Hindlimb muscle (tissue), 1 donor: ENCODE measurements at regions not wholly inside any gene's neighbourhood (a gene's known extent, or its start where the extent isn't known, plus 50 kb on each side); places are given as distances from the start of the nearest gene placed in this dataset.

Experiments used
- DNase-seq: peaks from one replicate; pipeline ENCODE4 v3.0.0-alpha.2; 2013

DNA sequence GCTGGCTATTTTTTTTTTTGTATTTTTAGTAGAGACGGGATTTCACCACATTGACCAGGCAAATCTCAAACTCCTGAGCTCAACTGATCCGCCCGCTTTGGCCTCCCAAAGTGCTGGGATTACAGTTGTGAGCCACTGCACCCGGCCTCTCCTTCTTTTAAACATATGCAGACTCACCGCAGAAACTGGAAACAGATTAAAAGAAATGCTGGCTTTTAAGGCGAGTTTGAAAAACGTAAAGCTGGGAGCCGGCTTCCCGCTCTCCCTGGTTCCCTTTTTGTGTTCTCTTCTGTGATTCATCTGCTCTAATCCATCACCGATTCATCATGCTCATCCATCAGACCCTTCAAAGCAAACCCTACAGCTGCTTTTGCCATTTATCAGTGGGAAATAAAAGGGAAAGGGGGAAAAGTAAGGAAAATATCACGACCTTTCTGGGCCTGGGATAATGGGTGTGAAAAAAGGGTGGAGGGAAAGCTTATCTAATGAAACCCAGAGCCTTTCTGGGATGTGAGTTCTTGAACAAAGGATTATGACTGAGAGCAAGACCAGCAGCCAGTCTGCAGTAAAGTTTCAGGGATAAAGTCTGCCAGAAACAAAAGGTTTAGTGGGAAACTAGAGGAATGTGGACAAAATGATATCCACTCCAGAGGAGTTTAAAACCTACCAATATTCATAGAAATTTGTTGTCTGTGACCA lies 92.3 kb upstream of the LRIG1 start:
- no peak for DNase-seq

DNA sequence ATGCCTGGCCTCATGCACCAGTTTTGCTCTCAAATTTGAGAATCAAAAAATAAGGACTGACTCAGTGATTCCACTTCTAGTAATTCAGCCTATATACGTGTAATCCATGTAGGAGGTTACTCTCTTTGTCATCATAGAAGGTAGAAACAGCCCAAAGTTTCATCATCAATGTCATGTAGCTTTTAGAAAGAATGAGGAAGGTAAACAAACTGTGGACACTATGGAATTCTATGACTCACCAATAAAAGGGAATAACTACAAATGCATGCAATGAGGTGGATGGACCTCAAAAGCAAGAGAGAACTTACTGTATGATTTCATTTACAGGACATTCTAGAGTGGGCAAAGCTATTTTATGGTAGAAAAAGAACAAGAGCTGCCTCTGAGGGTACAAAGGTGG lies 93.2 kb upstream of the LRIG1 start:
- no peak for DNase-seq

DNA sequence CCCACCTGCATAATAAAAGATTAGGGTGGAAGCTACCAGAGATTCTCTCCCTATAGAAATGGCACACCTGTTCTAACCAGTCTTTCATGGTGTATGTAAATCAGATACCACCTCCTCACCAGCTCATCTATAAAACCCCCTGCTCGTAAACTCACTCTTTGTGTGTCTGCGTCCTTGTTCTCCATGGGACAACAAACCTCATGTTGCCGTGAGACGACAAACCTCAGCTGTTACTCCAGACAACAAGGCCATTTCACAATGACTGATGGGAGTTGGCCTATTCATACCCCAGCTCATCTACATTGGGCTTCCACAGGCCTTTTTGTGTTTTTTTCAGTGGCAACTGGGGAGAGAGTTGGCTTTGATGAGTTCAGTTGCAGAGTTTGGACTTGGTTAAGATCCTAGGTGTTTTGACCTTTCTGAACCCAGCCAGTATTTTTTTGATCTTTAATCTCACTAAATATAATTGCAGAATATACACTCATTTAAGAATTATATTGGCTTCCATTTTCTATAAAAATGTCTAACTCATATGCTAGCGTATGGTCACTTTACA lies 96.6 kb upstream of the LRIG1 start:
- no peak for DNase-seq

DNA sequence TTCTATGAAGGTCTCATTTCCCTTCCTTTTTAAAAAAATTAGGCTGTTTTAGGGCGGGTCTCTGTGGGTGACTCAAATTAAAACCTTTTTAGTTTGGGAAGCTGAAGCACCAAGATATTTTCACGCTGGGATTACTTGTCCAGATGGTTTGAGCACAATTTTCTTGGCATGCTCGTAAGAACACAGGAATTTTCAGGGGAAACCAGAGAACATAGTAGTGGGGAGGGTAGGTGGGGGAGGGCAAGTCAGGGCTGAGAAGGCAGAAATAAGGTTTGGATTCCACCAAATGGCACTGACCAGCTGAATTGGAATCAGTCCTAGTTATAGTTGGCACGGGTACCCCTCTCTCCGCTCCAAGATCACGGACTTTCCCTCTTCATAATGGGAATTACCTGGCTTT lies 97.3 kb upstream of the LRIG1 start:
- DNase-seq = peak; percentile 69

DNA sequence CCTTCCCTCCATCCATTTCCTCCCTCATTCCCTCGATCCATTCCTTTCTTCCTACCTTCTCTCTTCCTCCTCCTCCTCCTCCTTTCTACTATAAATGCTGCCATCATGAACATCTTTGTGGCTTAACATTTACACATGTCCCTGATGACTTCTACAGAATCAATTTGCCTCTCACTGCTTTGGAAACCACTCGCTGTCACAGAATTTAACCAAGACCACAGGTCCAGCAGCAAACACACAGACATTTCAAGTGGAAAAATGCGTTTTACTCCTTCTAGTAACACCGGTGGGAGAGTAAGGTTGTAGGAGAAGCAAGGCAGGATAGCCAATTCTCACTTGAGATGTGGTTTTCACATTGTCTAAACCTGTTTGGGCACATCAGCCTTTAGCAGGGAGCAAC lies 101.4 kb upstream of the LRIG1 start:
- no peak for DNase-seq

DNA sequence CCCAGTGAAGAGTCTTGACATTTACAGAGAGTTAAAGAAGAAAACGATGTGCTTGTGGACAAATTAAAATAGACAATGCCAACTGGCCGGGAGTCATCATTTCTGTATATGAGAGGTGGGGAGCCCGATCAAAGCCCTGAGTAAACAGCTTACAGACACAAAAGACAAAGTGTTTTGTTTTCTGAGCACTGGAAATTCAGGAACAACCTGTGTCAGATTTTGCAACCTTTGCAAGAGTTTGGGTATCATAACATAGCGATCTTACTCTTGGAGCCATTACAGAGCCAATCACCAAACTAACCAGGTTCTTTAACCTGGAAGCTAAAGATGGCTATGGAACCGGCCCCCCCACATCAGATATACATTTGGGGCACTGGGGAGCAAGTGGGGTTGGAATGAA lies 101.9 kb upstream of the LRIG1 start:
- DNase-seq = no peak

DNA sequence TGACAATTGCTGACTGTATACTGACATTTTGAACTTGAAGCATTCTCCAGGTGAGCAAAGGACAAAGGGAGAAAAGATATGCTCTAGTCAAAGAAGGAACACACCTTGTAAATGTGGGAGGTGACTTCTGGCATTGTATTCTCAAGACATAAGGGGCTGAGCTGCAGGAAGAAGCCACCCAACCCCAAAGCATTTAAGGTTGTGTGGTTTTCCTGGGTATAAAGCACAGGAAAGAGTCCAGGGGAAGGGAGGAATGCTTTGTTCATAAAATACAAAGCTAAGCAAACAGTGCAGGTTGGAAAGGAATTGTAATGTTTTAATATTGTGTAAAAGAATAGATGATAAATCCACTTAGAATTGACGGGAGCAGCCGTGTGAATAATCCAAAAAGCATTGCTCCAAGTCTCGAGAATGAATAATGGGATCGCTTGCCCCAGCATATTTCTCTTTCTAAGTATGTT lies 102.4 kb upstream of the LRIG1 start:
- no peak for DNase-seq

DNA sequence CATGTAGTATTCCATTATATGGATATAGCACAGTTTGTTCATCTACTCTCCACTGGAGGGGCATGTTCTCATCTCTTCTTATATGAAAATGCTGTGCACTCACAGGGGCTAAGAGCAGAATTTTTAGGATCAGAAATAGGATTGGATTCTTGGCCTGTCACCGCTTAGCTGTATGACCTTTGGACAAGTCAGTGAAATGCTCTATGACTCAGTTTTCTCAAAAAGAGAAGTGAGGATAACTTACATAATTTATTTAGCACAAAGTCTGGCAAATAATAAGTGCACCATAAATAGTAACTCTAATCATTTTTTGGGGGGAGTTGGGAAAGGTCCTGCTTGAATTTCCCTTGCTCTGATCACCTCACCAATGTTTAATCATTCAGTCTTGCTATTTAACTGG lies 103.7 kb upstream of the LRIG1 start:
- DNase-seq = no peak

DNA sequence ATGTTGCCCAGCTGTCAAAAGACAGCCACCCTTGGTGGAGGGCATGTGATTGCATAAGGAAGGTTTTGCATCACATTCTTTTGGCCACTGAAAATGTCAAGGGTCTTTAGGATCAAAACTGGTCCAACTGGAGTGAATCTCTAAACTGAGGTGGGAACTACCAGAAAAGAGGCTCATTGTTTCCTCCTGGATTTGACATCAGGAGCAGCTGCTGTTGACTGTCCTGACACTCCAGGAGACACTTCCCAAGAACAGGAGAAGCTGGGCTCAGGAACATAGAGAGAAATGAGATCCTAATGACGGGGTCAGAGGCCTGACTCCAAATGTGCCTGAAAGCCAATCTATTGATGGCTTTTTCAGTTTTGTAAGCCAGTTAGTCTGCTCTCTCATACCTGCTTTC lies 105.3 kb upstream of the LRIG1 start:
- DNase-seq = no peak

DNA sequence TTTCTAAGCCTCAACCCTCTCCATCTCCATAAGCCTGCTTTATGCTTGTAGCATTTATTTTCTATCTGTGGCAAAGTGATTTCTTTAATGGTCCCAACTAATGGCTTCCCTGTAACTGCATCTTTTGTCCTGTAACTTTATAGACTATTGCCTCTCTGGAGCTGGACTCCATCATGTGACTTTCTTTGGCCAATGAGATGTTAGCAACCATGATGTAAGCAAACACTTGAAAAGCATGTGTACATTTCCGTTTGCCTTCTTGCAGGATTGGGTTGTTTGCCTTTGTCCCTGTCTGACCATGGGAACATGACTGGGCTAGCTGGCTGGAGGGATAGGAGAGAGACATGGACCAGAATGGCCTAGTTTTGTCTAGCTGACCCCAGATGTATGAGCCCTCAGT lies 106.0 kb upstream of the LRIG1 start:
- no peak for DNase-seq

DNA sequence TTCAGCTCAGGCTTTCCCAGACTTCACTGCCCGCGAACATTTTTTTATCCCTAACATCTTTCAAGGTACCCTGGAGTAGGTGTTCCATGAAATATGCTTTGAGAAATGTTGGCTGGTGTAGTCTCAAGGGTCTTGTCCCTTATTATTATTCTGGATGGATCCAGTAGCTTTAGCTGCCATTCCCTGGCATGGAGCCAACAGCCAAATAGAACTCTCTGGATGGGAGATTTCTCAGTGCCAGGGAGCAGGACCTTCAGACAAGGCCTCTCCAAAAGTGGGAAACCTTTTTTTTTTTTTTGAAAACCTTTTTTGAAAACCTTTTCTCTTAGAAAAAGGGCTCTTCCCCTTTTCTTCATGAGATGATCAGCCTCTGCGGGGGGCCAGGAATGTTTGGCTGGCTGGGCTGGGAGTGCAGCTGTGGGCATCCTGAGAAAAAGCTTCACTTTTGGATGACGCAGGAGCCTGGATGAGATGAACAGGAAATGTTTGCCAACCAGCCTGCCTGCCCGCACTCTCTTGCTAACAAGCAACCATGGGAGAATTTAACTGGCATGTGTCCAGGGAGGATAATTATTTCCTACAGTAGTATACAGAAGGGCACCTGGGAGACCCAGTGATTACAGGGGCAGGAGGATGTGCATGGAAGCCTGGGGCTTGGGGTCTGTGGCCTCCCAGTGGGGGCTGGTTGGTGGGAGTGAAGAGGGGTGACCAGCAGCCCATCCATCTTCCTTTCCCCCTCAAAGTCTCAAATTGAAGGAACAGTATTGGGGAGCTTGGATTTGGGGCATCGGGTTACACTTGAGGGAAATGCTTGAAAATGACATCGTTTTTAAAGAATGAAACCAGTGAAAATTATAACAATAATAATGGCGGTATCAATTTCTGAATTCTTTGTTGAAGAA lies 109.1 kb upstream of the LRIG1 start:
- DNase-seq = no peak

DNA sequence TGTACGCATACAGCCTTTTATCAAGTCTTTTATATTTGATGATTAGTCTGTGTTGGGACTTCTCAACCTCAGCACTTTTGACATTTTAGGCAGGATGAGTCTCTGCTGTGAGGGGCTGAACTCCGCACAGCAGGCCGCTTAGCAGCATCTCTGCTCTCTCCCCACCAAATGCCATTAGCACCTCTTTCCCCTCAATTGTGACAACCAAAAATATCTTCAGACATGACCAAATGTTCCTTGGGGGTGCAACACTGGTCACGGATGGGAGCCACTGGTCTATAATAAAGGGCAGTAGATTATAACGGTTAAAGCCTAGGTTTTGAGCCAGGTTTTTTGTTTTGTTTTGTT lies 109.7 kb upstream of the LRIG1 start:
- no peak for DNase-seq

DNA sequence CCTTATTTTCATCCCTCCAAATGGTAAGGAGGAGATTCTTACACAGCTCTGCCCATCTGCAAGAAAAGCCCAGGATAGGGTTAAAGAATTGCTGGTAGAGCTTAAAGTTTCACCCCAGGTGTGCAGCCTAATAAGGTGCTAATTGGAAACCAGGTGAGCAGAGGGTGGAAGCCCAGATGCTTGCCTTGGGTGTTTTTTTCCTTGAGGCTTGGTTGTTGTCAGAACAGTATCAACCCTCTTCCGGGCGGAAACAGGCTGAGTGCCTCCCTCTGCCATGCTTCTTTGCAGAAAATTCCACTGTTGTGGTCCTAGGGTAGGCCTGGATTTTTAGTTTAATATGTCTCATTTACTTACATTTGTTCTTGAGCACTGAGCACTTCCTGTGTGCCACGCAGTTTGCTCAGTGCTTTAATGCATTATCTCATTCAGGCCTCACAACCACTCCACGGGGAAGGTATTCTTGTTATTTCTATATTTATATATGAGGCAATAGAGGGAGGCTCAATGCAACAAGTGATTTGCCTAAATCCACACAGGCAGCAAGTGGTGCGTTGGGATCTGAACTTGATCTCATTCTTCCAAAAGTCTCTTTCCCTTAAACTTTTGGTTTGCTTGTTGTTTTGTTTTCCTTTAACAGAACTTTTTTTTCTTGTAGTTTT lies 115.0 kb upstream of the LRIG1 start:
- no peak for DNase-seq

DNA sequence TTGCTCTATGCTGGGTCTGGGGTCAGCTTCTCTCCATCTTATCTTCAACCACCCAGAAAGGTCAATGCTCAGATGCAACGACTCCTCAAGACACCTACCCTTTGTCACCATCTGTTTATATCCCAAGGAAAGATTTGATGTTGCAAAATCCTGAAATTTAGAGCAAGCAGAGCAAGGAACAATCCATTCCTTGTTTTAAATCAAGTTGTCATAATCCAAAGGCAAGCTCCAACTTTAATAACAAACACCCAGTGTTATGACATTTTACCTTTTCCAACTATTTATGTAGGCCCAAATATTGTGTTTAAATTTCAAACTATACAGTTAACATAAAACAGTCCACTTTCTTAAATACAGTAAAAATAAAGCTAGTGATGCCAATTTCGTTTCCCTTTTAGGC lies 116.5 kb upstream of the LRIG1 start:
- DNase-seq = no peak

DNA sequence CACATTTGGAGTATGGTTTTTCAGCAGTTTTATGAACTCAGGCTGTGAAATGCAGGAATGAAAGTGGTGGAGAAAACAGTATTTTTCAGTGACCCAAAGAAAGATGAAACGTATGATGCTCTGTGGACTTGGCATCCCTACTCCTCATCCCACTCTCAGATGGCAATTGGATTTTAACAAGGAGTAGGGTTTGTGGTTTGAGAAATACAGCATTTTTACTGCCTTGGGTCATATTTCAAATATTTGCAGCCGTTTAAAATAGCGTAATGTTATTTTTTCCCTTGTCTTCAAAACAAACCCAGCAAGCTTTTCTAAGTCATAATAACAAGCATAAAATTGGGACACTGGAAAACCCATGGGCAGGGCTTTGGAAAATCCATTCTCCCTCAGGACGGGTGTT lies 117.2 kb upstream of the LRIG1 start:
- no peak for DNase-seq

DNA sequence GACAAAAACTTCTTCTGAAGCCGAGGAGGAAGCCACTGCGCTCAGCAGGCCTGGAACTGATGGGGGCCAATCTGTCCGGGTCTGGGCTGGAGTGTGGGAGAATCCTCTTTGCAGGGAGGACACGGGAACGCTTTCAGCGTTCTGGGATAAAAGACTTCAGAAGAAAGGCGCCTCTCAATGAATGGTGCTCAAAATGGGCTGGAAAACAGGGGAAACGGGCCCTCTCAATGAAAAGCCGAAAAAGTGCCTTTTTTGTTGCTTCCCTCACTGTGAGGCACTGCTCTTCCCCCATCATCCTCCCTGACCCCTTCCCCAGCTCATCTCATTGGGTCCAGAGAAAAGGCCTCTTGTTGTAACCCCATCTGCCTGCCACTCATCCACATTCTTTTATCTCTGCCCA lies 119.5 kb upstream of the LRIG1 start:
- no peak for DNase-seq

DNA sequence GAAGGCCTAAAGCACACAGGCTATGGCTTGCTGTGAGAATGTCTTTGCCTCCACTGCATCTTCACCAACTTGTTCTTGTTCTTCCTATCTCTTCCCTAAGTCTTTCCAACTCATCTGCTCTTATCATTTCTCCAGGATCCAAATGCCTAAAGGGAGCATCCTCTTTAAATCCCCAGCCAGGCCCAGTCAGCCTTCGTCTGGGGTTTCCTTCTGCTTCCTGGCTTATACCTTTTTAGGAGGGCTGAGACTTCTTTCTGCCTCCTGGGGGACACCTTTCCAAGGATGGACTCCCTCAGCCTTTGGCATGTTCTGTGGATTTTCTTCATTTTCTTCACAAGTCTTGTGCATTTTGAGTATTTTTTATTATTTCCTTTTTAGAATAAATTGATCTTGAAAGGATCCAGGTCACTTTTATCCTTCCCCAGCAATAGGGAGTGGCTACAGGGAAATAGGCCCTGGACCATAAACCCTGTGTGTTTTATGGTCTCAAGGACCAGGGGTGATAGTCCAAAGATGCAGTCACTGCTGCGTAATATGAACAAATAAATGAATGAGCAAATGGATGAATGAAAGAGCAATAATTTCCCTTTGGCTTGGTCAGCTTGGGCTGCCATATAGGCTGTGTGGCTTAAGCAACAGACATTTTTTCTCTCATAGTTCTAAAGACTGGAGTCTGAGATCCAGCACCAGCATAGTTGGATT lies 122.1 kb upstream of the LRIG1 start:
- DNase-seq = no peak

DNA sequence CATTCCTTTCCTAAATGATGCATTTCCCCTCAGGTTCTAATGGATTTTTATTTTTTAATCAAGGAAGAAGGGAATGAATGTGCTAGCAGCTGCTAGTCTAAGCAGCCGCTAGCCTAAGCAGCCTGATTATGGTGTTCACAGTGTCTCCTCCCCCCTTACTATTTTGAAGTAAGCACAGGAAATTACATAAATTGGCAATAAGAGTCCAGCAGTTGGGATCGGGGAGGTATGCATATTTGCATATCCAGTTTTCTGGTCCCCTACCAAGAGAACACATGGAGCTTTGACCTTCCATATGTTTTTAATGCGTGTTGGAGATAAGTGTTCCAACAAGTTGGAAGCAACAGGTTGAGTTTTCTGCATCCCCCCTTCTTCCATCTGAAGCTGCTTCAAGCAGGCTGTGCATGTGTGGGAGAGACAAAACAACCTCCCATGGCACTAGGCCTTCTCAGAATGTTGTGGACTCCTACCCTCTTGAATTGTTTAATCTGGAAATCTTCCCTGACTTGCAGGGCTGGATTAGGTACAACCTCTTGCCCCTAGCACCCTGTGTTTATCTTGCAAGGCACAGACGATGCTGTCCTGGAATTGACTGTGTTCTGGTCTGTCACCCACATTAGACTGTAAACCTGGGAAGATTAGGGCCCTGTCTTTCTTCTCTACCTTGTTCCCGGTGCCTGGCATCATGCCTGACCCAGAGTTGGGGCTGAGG lies 124.8 kb upstream of the LRIG1 start:
- peak; percentile 34 for DNase-seq

DNA sequence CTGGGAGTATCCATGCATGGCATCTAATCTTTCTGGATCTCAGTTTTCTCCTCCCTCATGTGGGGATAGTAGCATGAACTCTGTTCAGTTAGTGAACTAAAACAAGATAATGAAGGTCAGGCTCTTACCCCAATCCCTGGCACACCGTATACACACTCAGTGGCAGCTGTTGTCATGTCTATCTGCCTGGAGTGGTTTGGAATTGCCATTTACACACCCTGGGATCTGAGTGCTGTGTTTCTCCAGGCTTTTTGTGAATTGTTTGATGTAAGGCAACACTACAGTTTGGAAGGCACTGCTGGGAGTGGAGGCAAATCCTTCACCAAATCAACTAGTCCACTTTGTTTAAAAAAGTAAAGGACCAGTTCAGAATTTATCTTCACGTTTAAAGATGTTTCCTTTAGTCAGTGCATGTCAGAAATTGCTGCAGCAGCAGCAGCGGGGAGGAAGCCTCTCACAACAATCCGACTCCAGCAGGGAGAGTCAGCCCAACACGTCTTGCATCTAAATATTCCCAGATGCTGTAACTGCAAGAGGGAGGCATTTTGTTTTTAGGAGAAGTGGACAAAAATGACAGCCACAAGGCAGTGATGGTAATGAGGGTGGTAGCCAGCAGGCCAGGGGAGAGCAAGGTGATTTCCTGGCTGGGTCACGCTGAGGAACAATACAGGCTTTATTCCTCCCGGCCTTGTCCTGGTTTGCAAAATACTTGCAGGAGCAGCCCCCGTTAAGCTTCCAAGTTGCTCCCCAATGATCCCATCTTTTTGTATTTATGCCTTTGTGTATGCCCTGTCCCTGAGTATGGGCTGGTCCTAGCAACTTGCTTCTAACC lies 128.5 kb upstream of the LRIG1 start:
- peak; percentile 33 for DNase-seq

DNA sequence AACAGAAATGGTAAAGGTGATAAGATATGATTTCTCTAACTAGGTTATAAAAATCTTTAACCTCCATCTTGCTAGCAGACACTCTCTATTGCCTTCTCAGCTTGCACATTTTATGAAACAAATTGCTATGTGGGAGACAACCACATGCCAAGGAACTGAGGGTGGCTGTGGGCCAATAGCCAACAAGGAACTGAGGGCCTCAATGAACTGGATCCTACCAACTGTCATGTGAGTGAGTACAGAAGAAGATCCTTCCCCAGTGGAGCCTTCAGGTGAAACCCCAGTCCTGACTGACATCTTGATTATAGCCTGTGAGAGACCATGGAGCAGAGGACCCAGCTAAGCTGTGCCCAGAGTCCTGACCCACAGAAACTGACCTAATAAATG lies 129.2 kb upstream of the LRIG1 start:
- DNase-seq = no peak
